GM18861 (cell line): ENCODE measurements at regions not wholly inside any gene's neighbourhood (a gene's known extent, or its start where the extent isn't known, plus 50 kb on each side); places are given as distances from the start of the nearest gene placed in this dataset.
"Not testable (repeated sequence)": the region's sequence is repeated elsewhere in the genome, so short reads cannot be mapped to it uniquely, and the experiment has no call there.

Experiments
- ATAC-seq: cut with Tn5 transposase; IDR thresholded peaks from one replicate; pipeline ENCODE4 v1.9.1; 2021; ENCODE audit not compliant: unreplicated experiment

- ATAC-seq: no peak
These were observed 372.4 kb upstream of the RND3 start for GRCh38 chr2:150859877-150860276.

DNA sequence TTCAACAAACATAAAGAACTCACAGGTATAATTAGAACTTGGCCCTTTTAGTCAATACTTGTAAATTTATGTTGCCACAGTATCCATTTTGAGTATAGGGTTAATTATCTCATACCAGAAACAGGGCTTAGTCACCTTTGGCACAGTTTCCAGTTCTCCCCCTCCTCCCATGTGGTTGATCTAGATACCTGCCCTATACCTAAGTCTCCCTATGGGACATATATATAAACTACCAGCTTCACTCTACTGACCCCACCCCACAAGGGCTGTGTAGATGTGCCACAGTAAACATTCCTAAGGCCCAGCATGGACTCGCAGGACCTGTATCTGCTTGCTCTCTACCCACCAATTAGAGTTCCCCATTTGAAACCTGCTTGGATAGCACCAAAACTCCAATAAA, 371.7 kb upstream of the RND3 start:
- no peak for ATAC-seq

- ATAC-seq: no peak
These were observed 370.9 kb upstream of the RND3 start for GRCh38 chr2:150858382-150858781.

DNA sequence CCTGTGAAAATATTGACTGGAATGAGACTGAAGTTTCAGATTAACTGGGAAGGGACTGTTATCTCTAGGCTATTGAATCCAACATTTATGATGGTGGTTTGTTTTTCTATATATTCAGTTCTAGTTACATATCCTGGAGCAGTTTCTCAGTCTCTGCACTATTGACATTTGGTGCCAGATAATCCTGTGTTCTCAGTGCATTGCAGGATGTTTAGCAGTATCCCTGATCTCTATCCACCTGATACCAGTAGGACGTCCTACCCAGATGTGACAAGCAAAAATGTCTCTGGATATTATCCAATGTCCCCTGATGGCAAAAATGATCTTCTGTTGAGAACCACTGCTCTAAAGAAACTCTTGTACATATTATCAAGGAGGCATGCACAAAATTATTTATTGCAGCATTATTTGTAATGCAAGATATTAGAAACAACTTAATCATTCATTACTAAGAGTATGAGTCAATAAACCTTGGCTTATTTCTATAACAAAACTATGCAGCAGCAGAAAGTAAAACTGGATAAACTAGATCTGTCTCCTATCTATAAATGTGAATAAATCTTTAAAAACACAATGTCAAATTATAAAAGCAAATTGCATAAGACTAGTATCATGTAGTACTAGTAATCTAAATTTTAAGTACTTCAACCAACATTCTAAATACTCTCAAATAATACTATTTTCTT, 369.3 kb upstream of the RND3 start:
- ATAC-seq: no peak

GRCh38 chr2:150853263-150853662, 365.8 kb upstream of the RND3 start:
- ATAC-seq: no peak

GRCh38 chr2:150850641-150851040, 363.2 kb upstream of the RND3 start:
- no peak for ATAC-seq

- no peak for ATAC-seq
These were observed 360.1 kb upstream of the RND3 start for GRCh38 chr2:150847578-150847977.

- ATAC-seq: no peak
These were observed 359.2 kb upstream of the RND3 start for GRCh38 chr2:150846691-150847090.

- ATAC-seq: no peak
These were observed 345.2 kb upstream of the RND3 start for GRCh38 chr2:150832686-150833085.

GRCh38 chr2:150824118-150824517, 336.7 kb upstream of the RND3 start:
- no peak for ATAC-seq

DNA sequence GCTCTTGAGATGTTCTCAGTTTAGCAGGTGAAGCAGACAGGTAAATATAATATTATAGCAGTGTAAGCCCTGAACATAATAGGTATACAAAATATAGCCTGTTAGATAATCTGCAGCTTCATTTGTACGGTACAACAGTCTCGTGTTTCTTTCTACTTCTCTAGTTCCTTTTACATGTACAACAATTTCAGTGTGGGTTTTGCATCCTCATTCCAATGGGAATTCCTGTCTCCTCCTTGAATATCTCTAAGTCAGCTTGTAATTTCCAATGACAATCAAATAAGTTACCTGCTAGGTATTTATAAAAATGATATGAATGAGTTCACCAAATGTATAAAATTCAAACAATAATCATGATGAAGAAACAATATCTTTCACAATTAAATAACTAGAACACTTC, 330.0 kb upstream of the RND3 start:
- no peak for ATAC-seq

- ATAC-seq: no peak
These were observed 325.3 kb upstream of the RND3 start for GRCh38 chr2:150812664-150813367.

GRCh38 chr2:150812066-150812465, 324.6 kb upstream of the RND3 start:
- ATAC-seq: no peak

- no peak for ATAC-seq
These were observed 323.9 kb upstream of the RND3 start for GRCh38 chr2:150811259-150811855.

GRCh38 chr2:150809103-150809502, 321.6 kb upstream of the RND3 start:
- no peak for ATAC-seq

- no peak for ATAC-seq
These were observed 318.9 kb upstream of the RND3 start for GRCh38 chr2:150806336-150806735.

DNA sequence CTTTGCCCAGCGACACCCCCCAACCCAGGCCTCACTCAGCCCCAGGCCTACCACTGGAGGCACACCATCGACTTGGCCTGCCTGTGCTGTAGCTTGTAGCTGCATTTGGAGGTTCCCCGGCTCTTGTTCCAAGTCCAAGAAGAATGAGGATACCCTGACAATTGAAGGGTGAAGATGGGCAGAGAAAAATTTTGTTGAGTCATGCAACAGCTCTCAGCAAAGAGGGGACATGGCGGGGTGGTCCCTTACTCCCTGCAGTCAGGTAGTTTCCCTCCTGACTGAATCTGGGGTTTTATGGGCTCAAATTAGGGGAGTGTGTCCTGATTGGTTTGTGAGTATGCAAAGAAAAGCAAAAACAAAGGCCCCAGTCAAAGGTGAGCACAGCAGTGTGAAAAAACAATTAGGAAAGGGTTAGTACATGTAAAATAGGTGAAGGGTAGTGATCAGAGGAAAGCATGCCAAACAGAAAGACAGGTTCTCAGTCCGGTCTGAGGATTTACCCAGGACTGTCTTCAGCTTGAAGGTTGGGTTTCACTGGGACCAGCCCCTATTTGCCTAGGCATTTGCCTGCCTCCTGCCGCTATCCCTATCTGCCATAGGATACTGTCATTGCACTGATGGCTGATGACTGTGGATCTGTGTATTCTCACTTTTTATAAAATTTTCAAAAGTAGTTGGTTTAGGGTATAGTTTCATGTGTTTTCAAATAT, 316.4 kb upstream of the RND3 start:
- no peak for ATAC-seq

GRCh38 chr2:150802635-150803034, 315.2 kb upstream of the RND3 start:
- ATAC-seq: no peak

GRCh38 chr2:150796236-150796635, 308.8 kb upstream of the RND3 start:
- not testable (repeated sequence) for ATAC-seq

GRCh38 chr2:150792780-150793300, 305.4 kb upstream of the RND3 start:
- ATAC-seq: no peak

DNA sequence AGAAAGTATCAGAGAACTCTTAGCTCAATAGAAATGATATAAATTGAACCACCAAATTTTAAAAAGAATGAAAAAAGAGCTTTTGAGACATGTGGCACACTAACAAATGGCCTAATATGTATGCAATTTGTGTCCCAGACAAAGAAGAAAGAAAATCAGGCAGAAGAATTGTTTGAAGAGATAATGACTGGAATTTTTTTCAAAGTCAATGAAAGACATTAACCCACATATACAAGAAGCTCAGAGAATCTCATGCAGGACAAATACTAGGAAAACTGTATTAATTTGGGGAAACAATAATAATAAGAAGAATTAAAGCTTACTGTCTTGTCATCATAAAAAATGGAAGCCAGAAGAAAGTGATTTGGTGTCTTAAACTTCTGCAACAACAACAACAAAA, 304.1 kb upstream of the RND3 start:
- no peak for ATAC-seq
